Hepatocyte (in vitro differentiated cells): ENCODE measurements at regions not wholly inside any gene's neighbourhood (a gene's known extent, or its start where the extent isn't known, plus 50 kb on each side); places are given as distances from the start of the nearest gene placed in this dataset.

Experiments
- CTCF ChIP-seq: fragments of 200-600 bp; sonication (generic); IDR thresholded peaks from 2 replicates; pipeline ENCODE4 v1.5.1; 2016; ENCODE audit warnings: antibody characterized with exemption, mild to moderate bottlenecking; ENCODE audit not compliant: poor library complexity
- EZH2phosphoT487 ChIP-seq: fragments of 200-600 bp; sonication (generic); IDR thresholded peaks from one replicate; pipeline ENCODE4 v1.6.1; 2018; ENCODE audit warnings: antibody characterized with exemption, mild to moderate bottlenecking, low read depth, moderate library complexity; ENCODE audit not compliant: unreplicated experiment, severe bottlenecking

- no peak for TF ChIP-seq EZH2phosphoT487
- no peak for TF ChIP-seq CTCF
These were observed 105.6 kb upstream of the PTPN1 start for GRCh38 chr20:50404419-50405234.
